NT2/D1 (cell line): ENCODE measurements at regions not wholly inside any gene's neighbourhood (a gene's known extent, or its start where the extent isn't known, plus 50 kb on each side); places are given as distances from the start of the nearest gene placed in this dataset.

Source experiments
- DNase-seq: peaks from one replicate; pipeline ENCODE4 v3.0.0-alpha.2; 2011; ENCODE audit warnings: low read depth, low spot score
- H3K27me3 ChIP-seq: 2 replicates; pipeline ENCODE4 v1.6.0; 2011; ENCODE audit warnings: mild to moderate bottlenecking; ENCODE audit not compliant: insufficient read length, insufficient read depth
- H3K36me3 ChIP-seq: 2 replicates; pipeline ENCODE4 v1.6.1; 2011; ENCODE audit warnings: mild to moderate bottlenecking, low read length, mixed read lengths; ENCODE audit not compliant: insufficient read depth, insufficient read length
- H3K4me1 ChIP-seq: 2 replicates; pipeline ENCODE4 v1.5.1; 2011; ENCODE audit not compliant: insufficient read depth, insufficient read length
- H3K4me3 ChIP-seq: 2 replicates; pipeline ENCODE4 v1.5.1; 2011; ENCODE audit warnings: low read depth; ENCODE audit not compliant: insufficient read length
- H3K9ac ChIP-seq: 2 replicates; pipeline ENCODE4 v1.6.0; 2011; ENCODE audit warnings: low read depth; ENCODE audit not compliant: insufficient read length
- H3K9me3 ChIP-seq: 2 replicates; pipeline ENCODE4 v1.5.1; 2011; ENCODE audit warnings: mild to moderate bottlenecking, low read length; ENCODE audit not compliant: insufficient read depth
- SUZ12 ChIP-seq: IDR thresholded peaks from 2 replicates; pipeline ENCODE4 v1.6.1; 2011; ENCODE audit not compliant: insufficient read length, insufficient read depth; ENCODE audit errors: extremely low read depth
- YY1 ChIP-seq: IDR thresholded peaks from 2 replicates; pipeline ENCODE4 v1.6.1; 2011; ENCODE audit not compliant: insufficient read length, insufficient read depth
- ZNF274 ChIP-seq: IDR thresholded peaks from 2 replicates; pipeline ENCODE4 v1.6.1; 2011; ENCODE audit warnings: mild to moderate bottlenecking, low read depth, low read length

GRCh38 chr4:92184566-92184965, 119.2 kb upstream of the GRID2 start:
- no peaks in the 10 kb centered on the region for H3K4me1 ChIP-seq
- no peaks in the 10 kb centered on the region for H3K36me3 ChIP-seq
- H3K4me3 ChIP-seq = no peak overlapping the region
- H3K27me3 ChIP-seq = no peaks in the 10 kb centered on the region
- H3K9ac ChIP-seq = no peak overlapping the region
- DNase-seq = no peak
- H3K9me3 ChIP-seq = no peaks in the 10 kb centered on the region
- TF ChIP-seq SUZ12 = no peak
- TF ChIP-seq YY1 = no peak
- no peak for TF ChIP-seq ZNF274

DNA sequence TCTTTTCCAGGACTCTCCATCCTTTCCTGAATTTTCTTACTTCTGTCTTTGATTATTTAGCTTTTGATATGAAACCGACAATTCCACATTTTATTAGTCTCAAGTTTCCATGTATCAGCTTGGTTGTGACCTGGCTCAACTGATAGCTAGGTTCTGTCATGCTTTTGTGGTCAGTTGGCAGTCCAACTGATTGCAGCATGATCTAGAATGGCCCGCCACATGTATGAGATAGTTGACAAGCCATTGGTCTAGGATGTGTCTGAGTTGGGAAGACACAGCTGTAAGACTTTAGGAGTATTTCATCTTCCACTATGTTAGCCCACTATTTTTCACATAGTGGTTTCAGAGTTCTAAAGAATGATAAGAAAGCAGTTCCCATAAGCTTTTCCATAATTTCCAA, 117.5 kb upstream of the GRID2 start:
- no peak for TF ChIP-seq SUZ12
- TF ChIP-seq YY1 = no peak
- no peak for TF ChIP-seq ZNF274
- H3K4me1 ChIP-seq = no peaks in the 10 kb centered on the region
- no peak for DNase-seq
- no peaks in the 10 kb centered on the region for H3K9me3 ChIP-seq
- no peak overlapping the region for H3K4me3 ChIP-seq
- no peaks in the 10 kb centered on the region for H3K36me3 ChIP-seq
- H3K9ac ChIP-seq = no peak overlapping the region
- H3K27me3 ChIP-seq = no peaks in the 10 kb centered on the region

DNA sequence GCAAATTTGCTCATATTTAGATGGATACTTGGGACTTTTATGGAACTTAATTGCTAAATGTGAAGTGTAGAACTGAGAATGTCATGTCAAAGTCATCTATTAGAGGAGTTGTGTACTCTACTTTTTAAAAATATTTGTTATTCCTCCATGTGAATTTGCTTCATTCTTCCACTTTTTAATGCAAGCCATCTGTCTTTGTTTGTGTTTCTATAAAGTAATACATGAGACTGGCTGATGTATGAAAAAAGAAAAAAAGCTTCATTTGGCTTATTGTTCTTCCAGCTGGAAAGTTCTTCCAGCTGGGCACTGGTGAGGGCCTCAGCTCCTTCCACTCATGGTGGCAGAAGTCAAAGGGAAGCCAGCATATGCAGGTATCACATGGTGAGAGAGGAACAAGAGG, 114.6 kb upstream of the GRID2 start:
- TF ChIP-seq YY1 = no peak
- H3K4me1 ChIP-seq = no peaks in the 10 kb centered on the region
- H3K9me3 ChIP-seq = no peaks in the 10 kb centered on the region
- no peak overlapping the region for H3K9ac ChIP-seq
- H3K27me3 ChIP-seq = no peaks in the 10 kb centered on the region
- H3K36me3 ChIP-seq = no peaks in the 10 kb centered on the region
- no peak overlapping the region for H3K4me3 ChIP-seq
- DNase-seq = no peak

DNA sequence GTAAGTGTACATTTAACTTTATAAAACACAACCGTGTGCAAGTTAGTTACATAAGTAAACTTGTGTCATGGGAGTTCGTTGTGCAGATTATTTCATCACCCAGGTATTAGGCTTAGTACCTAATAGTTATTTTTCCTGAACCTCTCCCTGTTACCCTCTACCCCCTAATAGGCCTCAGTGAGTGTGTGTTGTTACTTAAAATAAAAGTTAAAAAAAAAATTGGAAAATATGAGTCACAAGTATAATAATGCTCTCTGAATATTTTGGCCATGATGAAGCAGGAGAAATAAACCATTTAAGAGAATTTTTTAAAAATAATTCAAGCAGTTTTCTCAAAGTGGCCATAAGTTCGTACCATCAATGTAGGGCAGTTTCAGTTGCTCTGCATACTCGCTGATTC, 105.1 kb upstream of the GRID2 start:
- DNase-seq = no peak
- no peaks in the 10 kb centered on the region for H3K27me3 ChIP-seq
- no peak for TF ChIP-seq SUZ12
- TF ChIP-seq YY1 = no peak
- TF ChIP-seq ZNF274 = no peak
- no peak overlapping the region for H3K9ac ChIP-seq
- no peak overlapping the region for H3K4me3 ChIP-seq
- H3K36me3 ChIP-seq = no peaks in the 10 kb centered on the region
- H3K4me1 ChIP-seq = no peaks in the 10 kb centered on the region
- no peaks in the 10 kb centered on the region for H3K9me3 ChIP-seq

DNA sequence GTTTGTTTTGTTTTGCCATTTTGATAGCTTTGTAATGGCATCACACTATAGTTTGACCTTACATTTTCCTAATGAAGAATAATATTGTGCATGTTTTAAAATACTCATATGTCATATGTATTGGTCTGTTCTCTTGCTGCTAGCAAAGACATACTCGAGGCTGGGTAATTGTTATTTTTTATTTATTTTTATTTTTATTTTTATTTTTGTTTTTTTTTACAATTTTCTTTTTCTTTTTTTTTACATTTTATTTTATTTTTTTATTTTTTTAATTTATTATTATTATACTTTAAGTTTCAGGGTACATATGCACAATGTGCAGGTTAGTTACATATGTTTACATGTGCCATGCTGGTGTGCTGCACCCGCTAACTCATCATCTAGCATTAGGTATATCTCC, 104.6 kb upstream of the GRID2 start:
- Histone ChIP-seq H3K36me3 (no peaks in the 10 kb centered on the region), H3K9ac (no peak overlapping the region), H3K4me3 (no peak overlapping the region), H3K9me3 (no peaks in the 10 kb centered on the region), H3K4me1 (no peaks in the 10 kb centered on the region), H3K27me3 (no peaks in the 10 kb centered on the region)
- no peak for DNase-seq
- TF ChIP-seq YY1 (no peak), ZNF274 (no peak), SUZ12 (no peak)

GRCh38 chr4:92210906-92211305, 92.9 kb upstream of the GRID2 start:
- no peak overlapping the region for H3K4me3 ChIP-seq
- TF ChIP-seq SUZ12 (no peak), YY1 (no peak), ZNF274 (no peak)
- no peaks in the 10 kb centered on the region; the same call in 1 of the 2 replicates for H3K9me3 ChIP-seq
- H3K4me1 ChIP-seq = no peaks in the 10 kb centered on the region
- H3K9ac ChIP-seq = no peak overlapping the region
- H3K27me3 ChIP-seq = no peaks in the 10 kb centered on the region
- DNase-seq = no peak
- no peaks in the 10 kb centered on the region for H3K36me3 ChIP-seq

DNA sequence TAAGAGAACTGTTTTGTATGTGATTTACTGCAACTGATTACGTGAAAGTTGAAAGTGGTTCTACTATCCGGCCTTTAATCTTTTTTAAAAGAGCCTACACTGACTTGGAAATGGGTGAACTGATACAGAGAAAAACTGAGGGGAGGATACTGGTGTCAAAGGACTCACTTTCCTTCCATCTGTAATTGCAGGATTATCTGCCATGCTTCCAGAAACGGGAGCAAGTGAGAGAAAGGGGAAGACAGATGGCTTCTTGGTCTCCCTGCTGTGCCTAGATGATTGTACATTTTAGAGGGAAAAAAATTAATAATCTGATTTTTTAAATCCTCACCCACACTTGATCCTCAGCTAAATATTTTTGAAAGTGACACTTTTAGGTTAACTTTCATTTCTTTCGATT, 88.3 kb upstream of the GRID2 start:
- H3K4me3 ChIP-seq = no peak overlapping the region
- H3K9me3 ChIP-seq = no peaks in the 10 kb centered on the region
- DNase-seq = no peak
- no peaks in the 10 kb centered on the region for H3K4me1 ChIP-seq
- no peak overlapping the region for H3K9ac ChIP-seq
- no peaks in the 10 kb centered on the region for H3K36me3 ChIP-seq
- TF ChIP-seq SUZ12 (no peak), YY1 (no peak), ZNF274 (no peak)
- no peaks in the 10 kb centered on the region for H3K27me3 ChIP-seq

DNA sequence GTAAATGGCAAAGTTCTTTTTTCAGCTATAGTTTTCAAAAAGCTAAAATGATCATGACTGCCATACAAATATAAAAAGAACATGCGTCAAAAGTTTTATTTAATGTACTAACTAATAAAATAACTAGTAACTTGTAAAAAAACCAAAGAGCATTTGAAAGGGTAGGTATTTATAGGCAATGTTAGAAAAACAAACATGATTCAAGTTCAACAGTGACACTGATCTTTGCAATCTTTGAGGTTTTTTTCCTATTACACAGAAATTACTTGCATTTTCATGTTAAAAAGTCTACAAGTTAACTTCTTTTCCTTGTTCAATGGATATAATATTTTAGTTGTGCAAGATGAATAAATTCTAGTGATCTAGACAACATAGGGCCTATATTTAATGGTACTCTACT, 72.3 kb upstream of the GRID2 start:
- DNase-seq = no peak
- Histone ChIP-seq H3K9me3 (no peaks in the 10 kb centered on the region), H3K27me3 (no peaks in the 10 kb centered on the region), H3K4me1 (no peaks in the 10 kb centered on the region), H3K9ac (no peak overlapping the region), H3K4me3 (no peak overlapping the region), H3K36me3 (no peaks in the 10 kb centered on the region)
- TF ChIP-seq SUZ12 (no peak), YY1 (no peak), ZNF274 (no peak)
